CD14-positive monocyte (primary cell): ENCODE measurements at regions not wholly inside any gene's neighbourhood (a gene's known extent, or its start where the extent isn't known, plus 50 kb on each side); places are given as distances from the start of the nearest gene placed in this dataset.
"Not testable (repeated sequence)": the region's sequence is repeated elsewhere in the genome, so short reads cannot be mapped to it uniquely, and the experiment has no call there.

Source experiments
- DNase-seq, 3 donors: peaks; one replicate each; pipeline ENCODE4 v3.0.0-alpha.2; 2011 to 2022
- H2AFZ ChIP-seq: 2 replicates; pipeline ENCODE4 v1.6.0; 2012; ENCODE audit warnings: mild to moderate bottlenecking, low read depth, low read length, inconsistent platforms; ENCODE audit not compliant: insufficient read depth, poor library complexity, severe bottlenecking
- H3K27ac ChIP-seq, 2 donors: 1 replicate in 1 of 2; 2 replicates in 1 of 2; pipeline ENCODE4 v1.5.1; 2012 to 2013; ENCODE audit warnings: low read length in 2 of 2, control low read depth in 1 of 2, inconsistent platforms in 1 of 2, low read depth in 1 of 2, mild to moderate bottlenecking in 1 of 2
- H3K27me3 ChIP-seq, 2 donors: one replicate each; pipeline versions ENCODE4 v1.6.0 to v1.6.1; 2011 to 2013; ENCODE audit warnings: low read length in 2 of 2; ENCODE audit not compliant: control insufficient read depth in 2 of 2, insufficient read depth in 2 of 2
- H3K36me3 ChIP-seq, 2 donors: replicated peaks in 1 of 2; 1 replicate in 1 of 2; 2 replicates in 1 of 2; pipeline versions ENCODE4 v1.5.1 to v1.6.1; 2012 to 2013; ENCODE audit warnings: low read length in 2 of 2, control low read depth in 1 of 2, inconsistent platforms in 1 of 2, mild to moderate bottlenecking in 1 of 2; ENCODE audit not compliant: insufficient read depth in 2 of 2, control insufficient read depth in 1 of 2
- H3K4me1 ChIP-seq, 2 donors: 1 replicate in 1 of 2; 2 replicates in 1 of 2; pipeline versions ENCODE4 v1.5.1 to v1.6.1; 2012 to 2013; ENCODE audit warnings: low read length in 2 of 2, control low read depth in 1 of 2, inconsistent platforms in 1 of 2, mild to moderate bottlenecking in 1 of 2, moderate library complexity in 1 of 2; ENCODE audit not compliant: insufficient read depth in 2 of 2, control insufficient read depth in 1 of 2
- H3K4me2 ChIP-seq: replicated peaks from 2 replicates; pipeline ENCODE3; 2012; ENCODE audit warnings: low read length, moderate library complexity, mild to moderate bottlenecking; ENCODE audit not compliant: poor library complexity, severe bottlenecking; ENCODE audit errors: extremely low read depth
- H3K4me3 ChIP-seq, 3 experiments: fragments of 200-600 bp in 1 of 3; sonication (generic) in 1 of 3; replicated peaks in 1 of 3; 1 replicate in 2 of 3; 2 replicates in 1 of 3; pipeline ENCODE4 v1.5.1; 2011 to 2013; ENCODE audit warnings: low read length in 3 of 3, mild to moderate bottlenecking in 3 of 3, control low read depth in 2 of 3, low read depth in 2 of 3, inconsistent platforms in 1 of 3, moderate library complexity in 1 of 3
- H3K79me2 ChIP-seq: 2 replicates; pipeline ENCODE4 v1.6.0; 2012; ENCODE audit warnings: mild to moderate bottlenecking, control low read depth, inconsistent platforms, low read length, moderate library complexity; ENCODE audit not compliant: insufficient read depth
- H3K9ac ChIP-seq: 2 replicates; pipeline ENCODE4 v1.6.0; 2017; ENCODE audit warnings: low read length, mild to moderate bottlenecking; ENCODE audit not compliant: insufficient read depth, poor library complexity, severe bottlenecking
- H3K9me3 ChIP-seq, 2 donors: replicated peaks in 1 of 2; 1 replicate in 1 of 2; 2 replicates in 1 of 2; pipeline versions ENCODE4 v1.5.1 to v1.6.1; 2012 to 2013; ENCODE audit warnings: low read length in 2 of 2, control low read depth in 1 of 2; ENCODE audit not compliant: control insufficient read depth in 1 of 2, insufficient read depth in 1 of 2
- H4K20me1 ChIP-seq: 2 replicates; pipeline ENCODE4 v1.6.0; 2012; ENCODE audit warnings: mild to moderate bottlenecking, low read length, control low read depth, moderate library complexity; ENCODE audit not compliant: insufficient read depth
- H3K27ac Mint-ChIP-seq, 7 donors: one replicate each; pipeline ENCODE4 v1.8.0; 2020; ENCODE audit warnings: mild to moderate bottlenecking in 7 of 7, mixed read lengths in 7 of 7, moderate library complexity in 6 of 7, inconsistent platforms in 2 of 7
- H3K27me3 Mint-ChIP-seq, 3 donors: one replicate each; pipeline ENCODE4 v1.8.0; 2021 to 2022; ENCODE audit warnings: low read depth in 3 of 3, mild to moderate bottlenecking in 3 of 3, mixed read lengths in 3 of 3, moderate library complexity in 3 of 3, inconsistent platforms in 1 of 3
- H3K36me3 Mint-ChIP-seq, 2 donors: one replicate each; pipeline ENCODE4 v1.8.0; 2020; ENCODE audit warnings: mixed read lengths in 2 of 2, inconsistent platforms in 1 of 2, mild to moderate bottlenecking in 1 of 2
- H3K4me1 Mint-ChIP-seq: one replicate; pipeline ENCODE4 v1.8.0; 2020; ENCODE audit warnings: mild to moderate bottlenecking, mixed read lengths
- H3K4me3 Mint-ChIP-seq, 2 donors: one replicate each; pipeline ENCODE4 v1.8.0; 2020; ENCODE audit warnings: mild to moderate bottlenecking in 2 of 2, mixed read lengths in 2 of 2, moderate library complexity in 1 of 2
- H3K9me3 Mint-ChIP-seq, 7 donors: one replicate each; pipeline ENCODE4 v1.8.0; 2020 to 2022; ENCODE audit warnings: mixed read lengths in 7 of 7, mild to moderate bottlenecking in 6 of 7, moderate library complexity in 6 of 7, inconsistent platforms in 2 of 7
- WGBS: methylation state at CpG from one replicate; pipeline ENCODE4 v1.1.5; 2013; ENCODE audit warnings: missing lambda C conversion rate; ENCODE audit not compliant: insufficient coverage; 5-methylcytosine and 5-hydroxymethylcytosine counted together
- intact Hi-C, 2 donors: fragments of 100-400 bp; cut with micrococcal nuclease; formaldehyde crosslinking; loops; one replicate each; pipeline versions ENCODE4 v1.15.0 to v1.15.1; 2023
- TF ChIP-seq, protein P1 (sequence below): fragments of 200-600 bp; IDR thresholded peaks from one replicate; pipeline ENCODE4 v1.8.0; 2022; ENCODE audit warnings: antibody characterized with exemption, mild to moderate bottlenecking

DNA sequence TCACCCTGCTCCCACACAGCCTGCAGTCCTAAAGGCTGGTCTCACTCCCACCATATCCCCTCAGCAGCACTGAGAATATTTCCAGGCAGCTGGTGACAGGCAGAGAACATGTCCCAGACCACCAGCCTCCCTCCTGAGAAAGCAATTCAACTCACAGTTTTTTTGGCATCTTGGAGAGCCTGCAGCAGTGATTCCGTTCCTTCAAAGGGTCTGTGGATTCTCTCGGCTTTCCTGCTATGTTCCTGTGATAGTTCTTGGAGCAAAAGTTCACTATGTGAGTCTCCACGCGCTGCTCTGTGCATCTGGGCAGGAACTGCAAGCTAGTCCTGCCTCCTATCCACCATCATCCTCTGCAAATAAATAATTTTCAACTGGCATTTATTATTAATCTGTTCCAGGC lies 448.3 kb upstream of the HSF2 start:
- intact Hi-C loops: no loop called here
- H3K36me3 Mint-ChIP-seq: no peaks in the 10 kb centered on the region
- H2AFZ ChIP-seq: no peak overlapping the region
- no peaks in the 10 kb centered on the region for H3K27me3 Mint-ChIP-seq
- peaks cover 5 to 12% of the 10 kb centered on the region in 2 donors for H3K9me3 ChIP-seq
- H3K27ac Mint-ChIP-seq: no peak overlapping the region
- no peak overlapping the region for H3K4me3 ChIP-seq
- DNase-seq: no peak
- H3K27me3 ChIP-seq: no peaks in the 10 kb centered on the region
- no peaks in the 10 kb centered on the region for H3K4me1 Mint-ChIP-seq
- no peaks in the 10 kb centered on the region for H3K36me3 ChIP-seq
- no peak overlapping the region for H3K4me3 Mint-ChIP-seq
- TF ChIP-seq, protein P1, sequence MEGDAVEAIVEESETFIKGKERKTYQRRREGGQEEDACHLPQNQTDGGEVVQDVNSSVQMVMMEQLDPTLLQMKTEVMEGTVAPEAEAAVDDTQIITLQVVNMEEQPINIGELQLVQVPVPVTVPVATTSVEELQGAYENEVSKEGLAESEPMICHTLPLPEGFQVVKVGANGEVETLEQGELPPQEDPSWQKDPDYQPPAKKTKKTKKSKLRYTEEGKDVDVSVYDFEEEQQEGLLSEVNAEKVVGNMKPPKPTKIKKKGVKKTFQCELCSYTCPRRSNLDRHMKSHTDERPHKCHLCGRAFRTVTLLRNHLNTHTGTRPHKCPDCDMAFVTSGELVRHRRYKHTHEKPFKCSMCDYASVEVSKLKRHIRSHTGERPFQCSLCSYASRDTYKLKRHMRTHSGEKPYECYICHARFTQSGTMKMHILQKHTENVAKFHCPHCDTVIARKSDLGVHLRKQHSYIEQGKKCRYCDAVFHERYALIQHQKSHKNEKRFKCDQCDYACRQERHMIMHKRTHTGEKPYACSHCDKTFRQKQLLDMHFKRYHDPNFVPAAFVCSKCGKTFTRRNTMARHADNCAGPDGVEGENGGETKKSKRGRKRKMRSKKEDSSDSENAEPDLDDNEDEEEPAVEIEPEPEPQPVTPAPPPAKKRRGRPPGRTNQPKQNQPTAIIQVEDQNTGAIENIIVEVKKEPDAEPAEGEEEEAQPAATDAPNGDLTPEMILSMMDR: no peak
- H4K20me1 ChIP-seq: no peaks in the 10 kb centered on the region
- WGBS: 75% methylated on average over 2 of the region's 4 CpGs
- no peaks in the 10 kb centered on the region for H3K4me1 ChIP-seq
- peaks cover 0 to 24% (median 5%) of the 10 kb centered on the region in 7 donors for H3K9me3 Mint-ChIP-seq
- H3K27ac ChIP-seq: no peak overlapping the region
- H3K9ac ChIP-seq: no peak overlapping the region
- H3K79me2 ChIP-seq: no peaks in the 10 kb centered on the region
- H3K4me2 ChIP-seq: no peak overlapping the region

DNA sequence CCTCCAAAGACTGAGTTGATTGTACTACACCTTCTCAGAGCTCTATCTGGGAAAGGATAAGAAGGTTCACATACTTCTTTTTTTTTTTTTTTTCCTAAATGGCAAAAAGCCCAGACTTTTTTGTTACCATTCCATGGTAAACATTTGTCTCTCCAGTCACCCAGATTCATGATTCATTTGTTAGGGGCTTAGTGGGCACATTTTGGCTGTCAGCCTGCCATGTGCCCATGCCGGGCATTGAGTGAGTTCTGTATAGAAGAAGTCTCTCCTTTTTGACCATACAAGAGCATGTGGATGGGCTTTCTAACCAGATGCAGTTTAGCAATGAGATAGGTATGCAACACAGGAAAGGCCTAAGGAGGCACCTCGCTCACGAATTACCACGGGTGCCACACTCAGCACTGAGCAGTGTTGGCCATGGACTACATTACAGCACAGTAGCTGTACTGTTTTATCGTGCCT lies 447.5 kb upstream of the HSF2 start:
- Histone ChIP-seq H3K36me3 (no peaks in the 10 kb centered on the region), H3K79me2 (no peaks in the 10 kb centered on the region), H3K4me2 (no peak overlapping the region), H3K27ac (no peak overlapping the region), H3K4me1 (no peaks in the 10 kb centered on the region), H4K20me1 (no peaks in the 10 kb centered on the region), H3K4me3 (no peak overlapping the region), H3K27me3 (no peaks in the 10 kb centered on the region), H3K9ac (no peak overlapping the region), H3K9me3 (peaks cover 5 to 12% of the 10 kb centered on the region in 2 donors), H2AFZ (no peak overlapping the region)
- WGBS: 100% methylated on average over 2 of the region's 5 CpGs
- no peak for DNase-seq
- Mint-ChIP-seq H3K36me3 (no peaks in the 10 kb centered on the region), H3K9me3 (peaks cover 0 to 22% (median 5%) of the 10 kb centered on the region in 7 donors), H3K4me3 (no peak overlapping the region), H3K27me3 (no peaks in the 10 kb centered on the region), H3K4me1 (no peaks in the 10 kb centered on the region), H3K27ac (no peak overlapping the region)
- TF ChIP-seq, protein P1: no peak
- intact Hi-C loops: no loop called here

DNA sequence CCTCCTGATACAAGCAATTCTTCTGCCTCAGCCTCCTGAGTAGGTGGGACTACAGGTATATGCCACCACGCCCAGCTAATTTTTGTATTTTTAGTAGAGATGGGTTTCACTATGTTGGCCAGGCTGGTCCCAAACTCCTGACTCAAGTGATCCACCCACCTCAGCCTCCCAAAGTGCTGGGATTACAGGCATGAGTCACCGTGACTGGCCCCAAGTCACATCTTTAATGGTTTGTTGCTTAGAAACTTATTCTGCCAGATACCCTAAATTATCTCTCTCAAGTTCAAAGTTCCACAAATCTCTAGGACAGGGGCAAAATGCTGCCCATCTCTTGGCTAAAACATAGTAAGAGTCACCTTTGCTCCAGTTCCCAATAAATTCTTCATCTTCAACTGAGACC lies 444.1 kb upstream of the HSF2 start:
- DNase-seq, H3K9me3 ChIP-seq, H3K79me2 ChIP-seq, H3K4me1 Mint-ChIP-seq, H3K36me3 Mint-ChIP-seq, intact Hi-C loops, H3K27ac ChIP-seq, H3K36me3 ChIP-seq, H3K27me3 ChIP-seq, H3K4me3 ChIP-seq, H3K27me3 Mint-ChIP-seq, H3K4me3 Mint-ChIP-seq, H3K9ac ChIP-seq, H3K4me2 ChIP-seq, H3K27ac Mint-ChIP-seq, H3K4me1 ChIP-seq, H4K20me1 ChIP-seq, H2AFZ ChIP-seq: not testable (repeated sequence)
- peaks cover 0 to 18% (median 4%) of the 10 kb centered on the region in 7 donors for H3K9me3 Mint-ChIP-seq
- WGBS: 100% methylated on average over 1 of the region's 2 CpGs
